ENCODE measurements at regions not wholly inside any gene's neighbourhood (a gene's known extent, or its start where the extent isn't known, plus 50 kb on each side); places are given as distances from the start of the nearest gene placed in this dataset.

- Histone ChIP-seq H3K4me2 (ENCODE audit: control insufficient read depth, insufficient read depth) (no peak overlapping the region), H3K9me3 (replicated peaks; ENCODE audit: control insufficient read depth, insufficient read depth, low read length) (no peaks in the 10 kb centered on the region), H3K4me1 (ENCODE audit: control insufficient read depth, insufficient read depth, low read length) (no peaks in the 10 kb centered on the region), H3K79me2 (ENCODE audit: control insufficient read depth, insufficient read depth, low read length) (no peaks in the 10 kb centered on the region), H3K4me3 (no peak overlapping the region), H3K27me3 (replicated peaks in 1 of 2; ENCODE audit: control insufficient read depth in 2 of 2, insufficient read depth in 2 of 2, low read length in 1 of 2) (no peaks in the 10 kb centered on the region), H3K9ac (ENCODE audit: control insufficient read depth, insufficient read depth, low read length) (no peak overlapping the region), H2AFZ (ENCODE audit: control insufficient read depth, low read depth, low read length) (no peak overlapping the region), H4K20me1 (ENCODE audit: control insufficient read depth, insufficient read depth) (no peaks in the 10 kb centered on the region), H3K27ac (ENCODE audit: control insufficient read depth, insufficient read depth) (no peak overlapping the region), H3K36me3 (ENCODE audit: control insufficient read depth in 2 of 2, insufficient read depth in 2 of 2, low read length in 1 of 2) (no peaks in the 10 kb centered on the region)
- BruUV-seq (replicated peaks) = no TSS peak
- ATAC-seq (no peak), DNase-seq (ENCODE audit: low read depth, low spot score) (no peak), FAIRE-seq (no peak)
- intact Hi-C loops (cut with micrococcal nuclease; ENCODE audit: unreplicated experiment) (no loop called here), in situ Hi-C loops (cut with MboI) (no loop called here)
- ChIA-PET CTCF (no interaction called here), POLR2A (no interaction called here), RAD21 (ENCODE audit: unreplicated experiment) (no interaction called here), SMC1A (ENCODE audit: uncharacterized antibody, unreplicated experiment) (no interaction called here)
- no peak for TF ChIP-seq ZNF274 (IDR thresholded peaks at IDR 0.05; ENCODE audit: insufficient read depth, insufficient read length)
- no peak for TF ChIP-seq ZNF24 (IDR thresholded peaks at IDR 0.05)
- no peak for TF ChIP-seq ZBTB33 (IDR thresholded peaks at IDR 0.05)
- no peak for TF ChIP-seq NFYB (IDR thresholded peaks at IDR 0.05; ENCODE audit: insufficient read depth, low read depth, low read length)
- no peak for TF ChIP-seq CBX3 (IDR thresholded peaks at IDR 0.05; ENCODE audit: borderline replicate concordance, low read depth)
- no peak for TF ChIP-seq ZNF217 (IDR thresholded peaks at IDR 0.05)
- TF ChIP-seq HDGF (IDR thresholded peaks at IDR 0.05) = no peak
- TF ChIP-seq POLR2AphosphoS5 (IDR thresholded peaks at IDR 0.05; ENCODE audit: low read length) = no peak
- TF ChIP-seq FOXK2 (IDR thresholded peaks at IDR 0.05) = no peak
- TF ChIP-seq TAF1 (IDR thresholded peaks at IDR 0.05; ENCODE audit: borderline replicate concordance, low read depth, low read length) = no peak
- no peak for TF ChIP-seq ATF7 (IDR thresholded peaks at IDR 0.05; ENCODE audit: low read depth)
- TF ChIP-seq CHD2 (IDR thresholded peaks at IDR 0.05; ENCODE audit: borderline replicate concordance, low read depth, low read length) = no peak
- no peak for TF ChIP-seq EED (IDR thresholded peaks at IDR 0.05; ENCODE audit: low read depth)
- TF ChIP-seq TARDBP (IDR thresholded peaks at IDR 0.05; ENCODE audit: borderline replicate concordance) = no peak
- TF ChIP-seq MYB (IDR thresholded peaks at IDR 0.05; ENCODE audit: borderline replicate concordance, low read depth, low read length) = no peak
- no peak for TF ChIP-seq NR2F1 (conservative IDR thresholded peaks at IDR 0.05)
- TF ChIP-seq CEBPB (IDR thresholded peaks at IDR 0.05; ENCODE audit: borderline replicate concordance in 1 of 2, low read depth in 2 of 2, low read length in 2 of 2) = no peak
- no peak for TF ChIP-seq MTA2 (IDR thresholded peaks at IDR 0.05; ENCODE audit: low read depth)
- TF ChIP-seq NFXL1 (IDR thresholded peaks at IDR 0.05; ENCODE audit: borderline replicate concordance) = no peak
- 36% methylated on average over 3 of the region's 3 CpGs for WGBS (ENCODE audit: insufficient coverage, insufficient replicate concordance, low lambda C conversion rate, missing lambda C conversion rate)
Measured at GRCh38 chrX:82038793-82039192, 836.9 kb downstream of the SH3BGRL start.

Measured in GM12878 (cell line).